ENCODE measurements at regions not wholly inside any gene's neighbourhood (a gene's known extent, or its start where the extent isn't known, plus 50 kb on each side); places are given as distances from the start of the nearest gene placed in this dataset.

- TF ChIP-seq NR2F2 (IDR thresholded peaks at IDR 0.05) (no peak), HNF4A (conservative IDR thresholded peaks at IDR 0.05) (no peak), YY1 (IDR thresholded peaks at IDR 0.05) (no peak)
These were observed 457.7 kb downstream of the RFPL4B start (continued) for GRCh38 chr6:112804638-112805330.

GRCh38 chr6:112806163-112806865, 459.2 kb downstream of the RFPL4B start:
- no peak for TF ChIP-seq MAX (IDR thresholded peaks at IDR 0.05)
- TF ChIP-seq HNF4G (IDR thresholded peaks at IDR 0.05): no peak
- TF ChIP-seq REST (IDR thresholded peaks at IDR 0.05): no peak
- TF ChIP-seq FOXA2 (IDR thresholded peaks at IDR 0.05): no peak
- no peak for TF ChIP-seq TAF1 (conservative IDR thresholded peaks at IDR 0.05)
- no peak for TF ChIP-seq FOXA1 (IDR thresholded peaks at IDR 0.05)
- TF ChIP-seq GABPA (IDR thresholded peaks at IDR 0.05 in 1 of 2, conservative IDR thresholded peaks at IDR 0.05 in 1 of 2): no peak
- no peak for TF ChIP-seq JUND (IDR thresholded peaks at IDR 0.05)
- TF ChIP-seq YY1 (IDR thresholded peaks at IDR 0.05): no peak
- TF ChIP-seq CTCF (IDR thresholded peaks at IDR 0.05; ENCODE audit: low read depth, low read length, missing input control): no peak
- no peak for TF ChIP-seq EGR1 (IDR thresholded peaks at IDR 0.05; ENCODE audit: low read depth in 2 of 2)
- no peak for TF ChIP-seq RAD21 (IDR thresholded peaks at IDR 0.05)
- no peak for TF ChIP-seq NR2F2 (IDR thresholded peaks at IDR 0.05)
- TF ChIP-seq SP1 (IDR thresholded peaks at IDR 0.05): no peak
- no peak for TF ChIP-seq ATF3 (IDR thresholded peaks at IDR 0.05)
- no peak for TF ChIP-seq HNF4A (conservative IDR thresholded peaks at IDR 0.05)
- no peak for TF ChIP-seq ZBTB33 (IDR thresholded peaks at IDR 0.05)
- TF ChIP-seq RXRA (IDR thresholded peaks at IDR 0.05): no peak
- H3K4me1 ChIP-seq (ENCODE audit: control insufficient read depth in 4 of 4, insufficient read depth in 4 of 4, low read length in 3 of 4): no peaks in the 10 kb centered on the region
- DNase-seq (ENCODE audit: low spot score): no peak
- no peak overlapping the region for H3K4me3 ChIP-seq (ENCODE audit: low read depth in 1 of 3, low read length in 3 of 3)
- H3K27me3 ChIP-seq (ENCODE audit: control insufficient read depth in 4 of 4, insufficient read depth in 4 of 4, low read length in 3 of 4): peaks cover 0 to 4% (median 0%) of the 10 kb centered on the region in 4 donors
- no peak overlapping the region for H3K27ac ChIP-seq (ENCODE audit: low read depth in 1 of 2, low read length in 2 of 2)
- 81% methylated on average over 4 of the region's 4 CpGs for WGBS
- no peaks in the 10 kb centered on the region for H3K36me3 ChIP-seq (ENCODE audit: control insufficient read depth in 4 of 4, insufficient read depth in 3 of 4, low read depth in 1 of 4, low read length in 3 of 4)
- H3K9ac ChIP-seq (ENCODE audit: low read depth in 1 of 2, low read length in 2 of 2): no peak overlapping the region
- H3K9me3 ChIP-seq (ENCODE audit: control insufficient read depth in 4 of 4, low read length in 3 of 4): no peaks in the 10 kb centered on the region
